IPS-15b (cell line): ENCODE measurements at regions not wholly inside any gene's neighbourhood (a gene's known extent, or its start where the extent isn't known, plus 50 kb on each side); places are given as distances from the start of the nearest gene placed in this dataset.
"Not testable (repeated sequence)": the region's sequence is repeated elsewhere in the genome, so short reads cannot be mapped to it uniquely, and the experiment has no call there.

ENCODE experiments used
- H3K27me3 ChIP-seq: one replicate; pipeline ENCODE4 v1.6.1; 2013; ENCODE audit warnings: low read length; ENCODE audit not compliant: control insufficient read depth, insufficient read depth
- H3K36me3 ChIP-seq: one replicate; pipeline ENCODE4 v1.6.1; 2013; ENCODE audit warnings: low read length; ENCODE audit not compliant: control insufficient read depth, insufficient read depth
- H3K4me1 ChIP-seq: one replicate; pipeline ENCODE4 v1.6.1; 2013; ENCODE audit warnings: mild to moderate bottlenecking, low read length; ENCODE audit not compliant: control insufficient read depth, insufficient read depth
- H3K4me3 ChIP-seq: one replicate; pipeline ENCODE4 v1.5.1; 2013; ENCODE audit warnings: low read depth, low read length
- H3K9ac ChIP-seq: one replicate; pipeline ENCODE4 v1.6.1; 2013; ENCODE audit warnings: low read depth, mild to moderate bottlenecking, low read length
- H3K9me3 ChIP-seq: one replicate; pipeline ENCODE4 v1.6.1; 2013; ENCODE audit warnings: mild to moderate bottlenecking, low read length; ENCODE audit not compliant: control insufficient read depth, insufficient read depth

- Histone ChIP-seq H3K4me1 (peaks cover 9% of the 10 kb centered on the region), H3K36me3 (no peaks in the 10 kb centered on the region), H3K4me3 (no peak overlapping the region), H3K27me3 (no peaks in the 10 kb centered on the region), H3K9me3 (no peaks in the 10 kb centered on the region), H3K9ac (no peak overlapping the region)
Measured at GRCh38 chr21:18023711-18024110, 204.6 kb upstream of the C21orf91 start.

GRCh38 chr21:18023157-18023556 is 204.0 kb upstream of the C21orf91 start:
- Histone ChIP-seq H3K9ac (no peak overlapping the region), H3K4me1 (peaks cover 9% of the 10 kb centered on the region), H3K4me3 (no peak overlapping the region), H3K36me3 (no peaks in the 10 kb centered on the region), H3K9me3 (no peaks in the 10 kb centered on the region), H3K27me3 (no peaks in the 10 kb centered on the region)

DNA sequence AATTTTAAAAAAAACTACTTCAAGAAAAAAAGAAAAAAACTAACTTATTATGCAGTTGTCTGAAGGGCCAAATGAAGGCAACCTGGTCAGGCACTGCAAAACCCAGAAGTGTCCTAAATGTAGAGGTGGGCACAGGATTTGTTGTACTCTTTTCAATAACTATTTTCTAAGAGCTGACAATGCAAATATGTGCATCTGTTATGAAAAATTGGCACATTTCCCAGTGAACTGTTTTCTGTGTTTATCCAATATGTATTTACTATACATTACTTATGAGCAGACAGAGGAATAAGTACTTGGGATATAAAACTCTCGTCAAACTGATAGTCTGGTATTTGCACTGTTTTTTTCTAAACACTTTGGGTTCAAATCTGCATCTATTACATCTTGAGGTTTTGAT is 188.0 kb upstream of the C21orf91 start:
- no peak overlapping the region for H3K4me3 ChIP-seq
- H3K36me3 ChIP-seq: no peaks in the 10 kb centered on the region
- no peaks in the 10 kb centered on the region for H3K4me1 ChIP-seq
- H3K9ac ChIP-seq: no peak overlapping the region
- H3K9me3 ChIP-seq: no peaks in the 10 kb centered on the region
- H3K27me3 ChIP-seq: no peaks in the 10 kb centered on the region

- no peaks in the 10 kb centered on the region for H3K27me3 ChIP-seq
- H3K36me3 ChIP-seq: no peaks in the 10 kb centered on the region
- H3K4me1 ChIP-seq: no peaks in the 10 kb centered on the region
- no peak overlapping the region for H3K4me3 ChIP-seq
- no peaks in the 10 kb centered on the region for H3K9me3 ChIP-seq
- H3K9ac ChIP-seq: no peak overlapping the region
Measured at GRCh38 chr21:18006691-18007090, 187.5 kb upstream of the C21orf91 start.

GRCh38 chr21:18002393-18002792 is 183.2 kb upstream of the C21orf91 start:
- no peaks in the 10 kb centered on the region for H3K27me3 ChIP-seq
- H3K9ac ChIP-seq: no peak overlapping the region
- H3K4me3 ChIP-seq: no peak overlapping the region
- no peaks in the 10 kb centered on the region for H3K36me3 ChIP-seq
- H3K4me1 ChIP-seq: no peaks in the 10 kb centered on the region
- H3K9me3 ChIP-seq: peaks cover 8% of the 10 kb centered on the region

- no peak overlapping the region for H3K4me3 ChIP-seq
- H3K9me3 ChIP-seq: peaks cover 11% of the 10 kb centered on the region
- H3K36me3 ChIP-seq: no peaks in the 10 kb centered on the region
- H3K4me1 ChIP-seq: no peaks in the 10 kb centered on the region
- H3K9ac ChIP-seq: no peak overlapping the region
- H3K27me3 ChIP-seq: no peaks in the 10 kb centered on the region
Measured at GRCh38 chr21:18000981-18001686, 182.0 kb upstream of the C21orf91 start.

- not testable (repeated sequence) for H3K9ac ChIP-seq, H3K4me3 ChIP-seq, H3K4me1 ChIP-seq, H3K36me3 ChIP-seq, H3K27me3 ChIP-seq
- peaks cover 11% of the 10 kb centered on the region for H3K9me3 ChIP-seq
Measured at GRCh38 chr21:17998599-17998998, 179.4 kb upstream of the C21orf91 start.

GRCh38 chr21:17989780-17990179 is 170.6 kb upstream of the C21orf91 start:
- H3K36me3 ChIP-seq: no peaks in the 10 kb centered on the region
- H3K4me1 ChIP-seq: peaks cover 13% of the 10 kb centered on the region
- H3K4me3 ChIP-seq: no peak overlapping the region
- no peaks in the 10 kb centered on the region for H3K9me3 ChIP-seq
- H3K27me3 ChIP-seq: no peaks in the 10 kb centered on the region
- no peak overlapping the region for H3K9ac ChIP-seq

- Histone ChIP-seq H3K4me1 (peaks cover 13% of the 10 kb centered on the region), H3K9me3 (no peaks in the 10 kb centered on the region), H3K36me3 (no peaks in the 10 kb centered on the region), H3K27me3 (no peaks in the 10 kb centered on the region), H3K9ac (no peak overlapping the region), H3K4me3 (no peak overlapping the region)
Measured at GRCh38 chr21:17988102-17988437, 168.9 kb upstream of the C21orf91 start.

DNA sequence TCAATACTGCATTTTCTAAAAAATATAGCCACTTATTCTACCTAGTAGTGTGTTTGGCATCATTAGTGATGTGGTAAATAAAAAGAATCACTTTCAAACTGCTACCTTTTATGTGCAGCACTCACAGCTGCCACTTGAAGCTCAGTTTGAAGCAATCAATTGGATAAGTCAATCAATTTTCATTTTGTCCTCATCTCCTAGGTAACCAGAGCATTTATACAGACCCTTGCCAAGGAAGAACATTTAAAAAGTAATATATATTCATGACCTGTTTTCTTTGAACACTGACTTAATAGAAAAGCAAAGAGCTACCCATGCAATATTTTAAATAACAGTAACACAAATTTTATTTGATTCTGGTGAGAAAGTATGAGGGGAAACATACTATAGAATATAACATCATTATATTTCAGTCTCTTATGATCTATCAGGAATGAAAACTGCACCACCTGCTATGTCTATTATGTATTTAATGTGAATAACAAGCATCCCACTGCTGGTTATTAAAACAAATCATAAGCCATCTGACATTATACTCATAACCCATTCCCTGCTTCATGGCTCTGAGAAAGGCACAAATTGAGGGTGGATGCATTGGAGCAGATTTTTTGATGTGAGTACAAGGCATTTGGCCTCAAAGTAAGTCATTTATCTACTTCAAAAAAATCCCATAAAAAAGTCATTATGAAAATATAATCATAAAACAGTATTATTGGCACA is 168.4 kb upstream of the C21orf91 start:
- Histone ChIP-seq H3K36me3 (no peaks in the 10 kb centered on the region), H3K9me3 (no peaks in the 10 kb centered on the region), H3K9ac (no peak overlapping the region), H3K27me3 (no peaks in the 10 kb centered on the region), H3K4me3 (no peak overlapping the region), H3K4me1 (peaks cover 13% of the 10 kb centered on the region)

DNA sequence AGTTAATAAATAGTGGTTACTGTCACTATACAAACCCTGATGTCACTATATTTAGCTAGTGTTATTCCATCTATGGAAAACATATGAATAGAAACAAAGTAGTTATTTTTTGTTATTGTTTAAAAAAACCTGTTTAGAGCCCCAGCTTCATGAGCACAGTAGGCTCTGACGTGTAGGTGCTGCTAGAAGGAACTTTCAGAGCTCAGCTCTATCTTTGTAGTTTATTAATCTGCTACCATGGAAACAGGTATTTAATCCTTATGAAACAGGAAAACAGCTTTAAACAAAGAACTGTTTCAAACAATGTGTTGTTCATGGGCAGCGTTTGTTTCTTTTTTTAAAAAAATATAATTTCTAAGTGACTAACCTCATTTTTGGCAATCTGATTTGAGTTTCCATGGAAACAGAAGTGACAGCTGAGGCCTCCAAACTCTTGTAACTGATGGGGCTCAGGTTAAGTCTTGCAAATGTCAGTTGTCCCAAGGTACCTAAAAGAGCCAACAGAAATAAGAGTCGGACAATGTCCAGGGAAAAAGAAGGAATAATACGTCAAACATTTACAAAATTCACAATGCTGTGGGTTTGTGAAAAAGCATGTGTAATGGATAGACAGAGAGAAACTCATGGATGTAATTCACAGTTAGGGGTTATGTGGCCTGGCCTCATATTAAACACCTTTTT is 162.0 kb upstream of the C21orf91 start:
- no peaks in the 10 kb centered on the region for H3K36me3 ChIP-seq
- H3K27me3 ChIP-seq: no peaks in the 10 kb centered on the region
- no peak overlapping the region for H3K9ac ChIP-seq
- no peaks in the 10 kb centered on the region for H3K9me3 ChIP-seq
- H3K4me1 ChIP-seq: no peaks in the 10 kb centered on the region
- H3K4me3 ChIP-seq: no peak overlapping the region

GRCh38 chr21:17979763-17980162 is 160.6 kb upstream of the C21orf91 start:
- no peaks in the 10 kb centered on the region for H3K27me3 ChIP-seq
- H3K9me3 ChIP-seq: no peaks in the 10 kb centered on the region
- no peaks in the 10 kb centered on the region for H3K4me1 ChIP-seq
- H3K9ac ChIP-seq: no peak overlapping the region
- H3K36me3 ChIP-seq: no peaks in the 10 kb centered on the region
- no peak overlapping the region for H3K4me3 ChIP-seq
